Right lobe of liver (tissue), 6 donors: ENCODE measurements at regions not wholly inside any gene's neighbourhood (a gene's known extent, or its start where the extent isn't known, plus 50 kb on each side); places are given as distances from the start of the nearest gene placed in this dataset.

Experiments used
- ATAC-seq, 4 donors: fragments of 200-7000 bp; cut with Tn5 transposase; one replicate each; pipeline ENCODE4 v1.9.1; 2020; ENCODE audit warnings: mild to moderate bottlenecking in 4 of 4, moderate library complexity in 4 of 4
- DNase-seq, 3 donors: peaks; one replicate each; pipeline ENCODE4 v3.0.0-alpha.2; 2020
- H3K27ac ChIP-seq, 3 donors: fragments of 200-600 bp; one replicate each; pipeline ENCODE4 v1.8.0; 2022
- H3K27me3 ChIP-seq, 2 donors: fragments of 200-600 bp; one replicate each; pipeline ENCODE4 v1.8.0; 2022
- H3K36me3 ChIP-seq, 4 donors: fragments of 200-600 bp; sonication (generic) in 1 of 4; one replicate each; pipeline versions ENCODE4 v1.5.1 to v1.8.0; 2017 to 2022; ENCODE audit warnings: control low read depth in 1 of 4
- H3K4me1 ChIP-seq, 4 donors: fragments of 200-600 bp; sonication (generic) in 1 of 4; one replicate each; pipeline versions ENCODE4 v1.5.1 to v1.8.0; 2017 to 2022; ENCODE audit warnings: control low read depth in 1 of 4
- H3K4me3 ChIP-seq, 3 donors: fragments of 200-600 bp; one replicate each; pipeline ENCODE4 v1.8.0; 2022
- H3K9me3 ChIP-seq, 4 donors: fragments of 200-600 bp; sonication (generic) in 1 of 4; one replicate each; pipeline versions ENCODE4 v1.5.1 to v1.8.0; 2017 to 2022; ENCODE audit warnings: control low read depth in 1 of 4
- POLR2A ChIP-seq: fragments of 450-650 bp; IDR thresholded peaks from one replicate; pipeline ENCODE4 v1.6.1; 2017; ENCODE audit warnings: antibody characterized with exemption, mild to moderate bottlenecking
- WGBS: methylation state at CpG from one replicate; pipeline ENCODE4 v1.1.6; 2018; ENCODE audit warnings: low coverage, low lambda C conversion rate; ENCODE audit not compliant: insufficient coverage; ENCODE audit errors: missing lambda C conversion rate; 5-methylcytosine and 5-hydroxymethylcytosine counted together
- intact Hi-C, 2 donors: fragments of 100-400 bp; cut with DNase I; formaldehyde crosslinking; loops; one replicate each; pipeline versions ENCODE4 v1.11.2 to v1.14.1; 2022
- TF ChIP-seq, protein P1 (sequence below), 4 donors: fragments of 200-600 bp in 3 of 4; fragments of 450-650 bp in 1 of 4; IDR thresholded peaks; one replicate each; pipeline versions ENCODE4 v1.5.1 to v1.8.0; 2016 to 2022; ENCODE audit warnings: antibody characterized with exemption in 4 of 4, mild to moderate bottlenecking in 2 of 4
- donor health status: DM: no; HTN: yes; CAD: no.
- donor health status: DM: no; HTN: no; CAD: no.
- donor health status: DM: no; HTN: no; CAD: no.
- donor health status: DM: no; HTN: yes; CAD: no.
- donor health status: DM: no; HTN: yes; CAD: no.

- WGBS = 44% methylated on average over 7 of the region's 7 CpGs
- H3K9me3 ChIP-seq = no peaks in the 10 kb centered on the region
- TF ChIP-seq, protein P1, sequence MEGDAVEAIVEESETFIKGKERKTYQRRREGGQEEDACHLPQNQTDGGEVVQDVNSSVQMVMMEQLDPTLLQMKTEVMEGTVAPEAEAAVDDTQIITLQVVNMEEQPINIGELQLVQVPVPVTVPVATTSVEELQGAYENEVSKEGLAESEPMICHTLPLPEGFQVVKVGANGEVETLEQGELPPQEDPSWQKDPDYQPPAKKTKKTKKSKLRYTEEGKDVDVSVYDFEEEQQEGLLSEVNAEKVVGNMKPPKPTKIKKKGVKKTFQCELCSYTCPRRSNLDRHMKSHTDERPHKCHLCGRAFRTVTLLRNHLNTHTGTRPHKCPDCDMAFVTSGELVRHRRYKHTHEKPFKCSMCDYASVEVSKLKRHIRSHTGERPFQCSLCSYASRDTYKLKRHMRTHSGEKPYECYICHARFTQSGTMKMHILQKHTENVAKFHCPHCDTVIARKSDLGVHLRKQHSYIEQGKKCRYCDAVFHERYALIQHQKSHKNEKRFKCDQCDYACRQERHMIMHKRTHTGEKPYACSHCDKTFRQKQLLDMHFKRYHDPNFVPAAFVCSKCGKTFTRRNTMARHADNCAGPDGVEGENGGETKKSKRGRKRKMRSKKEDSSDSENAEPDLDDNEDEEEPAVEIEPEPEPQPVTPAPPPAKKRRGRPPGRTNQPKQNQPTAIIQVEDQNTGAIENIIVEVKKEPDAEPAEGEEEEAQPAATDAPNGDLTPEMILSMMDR (IDR thresholded peaks at IDR 0.05) = no peak
- no peak for TF ChIP-seq POLR2A
- H3K36me3 ChIP-seq = no peaks in the 10 kb centered on the region
- DNase-seq (no peak), ATAC-seq (no peak)
- intact Hi-C loops = no loop called here
- no peaks in the 10 kb centered on the region for H3K4me1 ChIP-seq
- H3K4me3 ChIP-seq = no peak overlapping the region
- H3K27me3 ChIP-seq = no peaks in the 10 kb centered on the region
- no peak overlapping the region for H3K27ac ChIP-seq
Observed at GRCh38 chr7:49389871-49390479, 383.5 kb upstream of the VWC2 start.

DNA sequence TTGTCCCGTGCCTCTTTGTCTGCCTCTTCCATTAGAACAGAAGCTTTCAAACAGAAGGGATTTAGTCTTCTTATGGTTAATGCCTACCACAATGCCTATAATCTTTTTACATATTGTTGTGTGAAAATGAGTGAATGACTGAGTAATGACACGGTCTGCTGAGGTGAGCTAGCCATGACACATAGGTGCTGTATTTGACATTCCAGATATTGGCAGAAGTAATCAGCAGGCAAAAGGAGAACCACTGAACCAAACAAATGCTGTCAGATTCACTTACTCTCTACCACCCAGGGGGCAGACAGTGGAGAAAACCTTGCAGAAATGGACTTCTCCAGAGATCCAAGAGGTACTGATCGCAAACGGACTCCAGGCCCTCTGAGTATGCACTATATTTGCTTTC is 377.2 kb upstream of the VWC2 start:
- TF ChIP-seq, protein P1 (IDR thresholded peaks at IDR 0.05) = no peak
- TF ChIP-seq POLR2A = no peak
- Histone ChIP-seq H3K27me3 (no peaks in the 10 kb centered on the region), H3K4me1 (no peaks in the 10 kb centered on the region), H3K27ac (no peak overlapping the region), H3K4me3 (no peak overlapping the region), H3K9me3 (no peaks in the 10 kb centered on the region), H3K36me3 (no peaks in the 10 kb centered on the region)
- DNase-seq (no peak), ATAC-seq (no peak)
- 30% methylated on average over 2 of the region's 4 CpGs for WGBS
- intact Hi-C loops = no loop called here

- no peak for TF ChIP-seq POLR2A
- TF ChIP-seq, protein P1 (IDR thresholded peaks at IDR 0.05) = no peak
Observed at GRCh38 chr7:49397750-49398149, 375.7 kb upstream of the VWC2 start.

DNA sequence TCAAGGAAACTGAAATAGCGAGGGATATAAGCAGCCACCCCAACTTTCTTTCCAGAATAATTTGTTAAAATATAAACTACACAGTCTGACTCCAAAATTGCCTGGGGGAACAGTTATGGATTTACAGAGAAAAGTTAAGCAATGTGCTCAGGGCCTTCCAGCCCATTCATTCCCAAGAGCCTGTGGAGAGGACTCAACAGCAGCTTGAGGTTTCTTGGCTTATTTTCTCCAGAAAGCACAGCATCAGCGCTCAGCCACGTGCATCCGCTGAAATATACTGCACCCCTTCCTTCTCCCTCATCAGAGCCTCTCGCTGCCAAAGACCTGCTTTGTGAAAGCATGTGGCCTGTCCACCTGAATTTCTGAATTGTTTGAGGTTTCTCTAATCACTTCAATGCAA is 375.2 kb upstream of the VWC2 start:
- ATAC-seq = no peak
- H3K9me3 ChIP-seq = no peaks in the 10 kb centered on the region
- H3K36me3 ChIP-seq = no peaks in the 10 kb centered on the region
- no peak overlapping the region for H3K27ac ChIP-seq
- WGBS = 61% methylated on average over 5 of the region's 5 CpGs
- intact Hi-C loops = no loop called here
- no peak for TF ChIP-seq POLR2A
- TF ChIP-seq, protein P1 (IDR thresholded peaks at IDR 0.05) = no peak
- no peaks in the 10 kb centered on the region for H3K4me1 ChIP-seq
- no peak for DNase-seq
- H3K27me3 ChIP-seq = no peaks in the 10 kb centered on the region
- H3K4me3 ChIP-seq = no peak overlapping the region

More at GRCh38 chr7:49397750-49398149, 375.7 kb upstream of the VWC2 start:
- no peaks in the 10 kb centered on the region for H3K36me3 ChIP-seq
- H3K9me3 ChIP-seq = no peaks in the 10 kb centered on the region
- ATAC-seq (no peak), DNase-seq (no peak)
- no peak overlapping the region for H3K27ac ChIP-seq
- intact Hi-C loops = no loop called here
- H3K4me1 ChIP-seq = no peaks in the 10 kb centered on the region
- H3K4me3 ChIP-seq = no peak overlapping the region
- H3K27me3 ChIP-seq = no peaks in the 10 kb centered on the region
- WGBS = 42% methylated on average over 4 of the region's 4 CpGs

DNA sequence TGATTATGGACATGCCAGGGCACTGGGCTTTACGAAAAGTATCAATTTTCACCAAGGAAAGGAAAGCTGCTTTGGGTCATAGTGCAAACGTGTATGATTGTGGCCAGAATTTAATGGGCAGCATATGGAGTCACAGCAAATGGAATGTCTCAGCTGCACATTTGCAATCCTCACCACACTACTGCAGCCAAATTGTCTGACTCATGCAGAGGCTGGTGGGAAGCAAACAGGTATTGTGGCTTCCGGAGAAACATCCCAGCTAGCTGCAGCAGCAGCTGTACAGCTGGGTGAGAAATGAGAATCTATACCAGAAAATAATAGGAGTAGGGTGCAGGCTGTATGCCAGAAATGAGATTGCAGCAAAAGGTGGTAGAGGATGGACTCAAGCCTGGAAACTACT is 374.7 kb upstream of the VWC2 start:
- Histone ChIP-seq H3K27ac (no peak overlapping the region), H3K27me3 (no peaks in the 10 kb centered on the region), H3K4me1 (no peaks in the 10 kb centered on the region), H3K36me3 (no peaks in the 10 kb centered on the region), H3K4me3 (no peak overlapping the region), H3K9me3 (no peaks in the 10 kb centered on the region)
- 33% methylated on average over 3 of the region's 3 CpGs for WGBS
- DNase-seq (no peak), ATAC-seq (no peak)
- TF ChIP-seq, protein P1 (IDR thresholded peaks at IDR 0.05) = no peak
- TF ChIP-seq POLR2A = no peak
- intact Hi-C loops = no loop called here
